Left lung (tissue), 4 donors: ENCODE measurements at regions not wholly inside any gene's neighbourhood (a gene's known extent, or its start where the extent isn't known, plus 50 kb on each side); places are given as distances from the start of the nearest gene placed in this dataset.
A peak's percentile ranks its signal among the peaks of the same experiment; 100 is the strongest.

Source experiments
- ATAC-seq: fragments of 200-7000 bp; cut with Tn5 transposase; one replicate; pipeline ENCODE4 v1.9.1; 2020; ENCODE audit warnings: moderate library complexity
- DNase-seq, 4 donors: peaks; one replicate each; pipeline ENCODE4 v3.0.0-alpha.2; 2013 to 2020
- H3K27ac ChIP-seq, 2 donors: fragments of 200-600 bp; sonication (generic) in 1 of 2; one replicate each; pipeline versions ENCODE4 v1.5.0 to v1.8.0; 2020 to 2021
- H3K27me3 ChIP-seq, 2 donors: fragments of 200-600 bp; sonication (generic) in 1 of 2; one replicate each; pipeline versions ENCODE4 v1.5.0 to v1.8.0; 2020 to 2021
- H3K36me3 ChIP-seq, 2 donors: fragments of 200-600 bp; sonication (generic) in 1 of 2; one replicate each; pipeline versions ENCODE4 v1.5.0 to v1.8.0; 2020 to 2021
- H3K4me1 ChIP-seq, 2 donors: fragments of 200-600 bp; one replicate each; pipeline ENCODE4 v1.8.0; 2021
- H3K4me3 ChIP-seq, 2 donors: fragments of 200-600 bp; sonication (generic) in 1 of 2; one replicate each; pipeline versions ENCODE4 v1.5.0 to v1.8.0; 2020 to 2021; ENCODE audit warnings: mild to moderate bottlenecking in 1 of 2
- H3K9me3 ChIP-seq, 2 donors: fragments of 200-600 bp; sonication (generic) in 1 of 2; one replicate each; pipeline versions ENCODE4 v1.5.0 to v1.8.0; 2020 to 2021
- CTCF ChIP-seq, 2 donors: fragments of 200-600 bp; sonication (generic) in 1 of 2; IDR thresholded peaks; one replicate each; pipeline versions ENCODE4 v1.5.0 to v1.8.0; 2021; ENCODE audit warnings: antibody characterized with exemption in 2 of 2
- intact Hi-C, 2 donors: fragments of 100-400 bp; cut with DNase I; formaldehyde crosslinking; loops; one replicate each; pipeline versions ENCODE4 v1.11.2 to v1.14.2; 2022
- donor health status: DM: no; HTN: yes; CAD: no.
- donor health status: DM: no; HTN: no; CAD: no.

GRCh38 chr5:93340881-93341280 is 240.1 kb downstream of the NR2F1-AS1 start:
- H3K27ac ChIP-seq, result no peak overlapping the region
- no peak for TF ChIP-seq CTCF (IDR thresholded peaks at IDR 0.05)
- intact Hi-C loops, result no loop called here
- ATAC-seq (no peak), DNase-seq (no peak)
- no peaks in the 10 kb centered on the region for H3K36me3 ChIP-seq
- peaks cover 0 to 6% of the 10 kb centered on the region in 2 donors for H3K9me3 ChIP-seq
- no peak overlapping the region for H3K4me3 ChIP-seq
- no peaks in the 10 kb centered on the region for H3K4me1 ChIP-seq
- no peaks in the 10 kb centered on the region for H3K27me3 ChIP-seq

- TF ChIP-seq CTCF (IDR thresholded peaks at IDR 0.05), result no peak
- DNase-seq, result no peak
- Histone ChIP-seq H3K4me3 (no peak overlapping the region), H3K27ac (no peak overlapping the region), H3K4me1 (no peaks in the 10 kb centered on the region), H3K27me3 (no peaks in the 10 kb centered on the region), H3K9me3 (peaks cover 0 to 6% of the 10 kb centered on the region in 2 donors), H3K36me3 (no peaks in the 10 kb centered on the region)
- intact Hi-C loops, result no loop called here
- no peak for ATAC-seq
Observed at GRCh38 chr5:93337138-93337537, 243.9 kb downstream of the NR2F1-AS1 start.

- intact Hi-C loops, result no loop called here
- Histone ChIP-seq H3K27me3 (no peaks in the 10 kb centered on the region), H3K36me3 (no peaks in the 10 kb centered on the region), H3K4me1 (no peaks in the 10 kb centered on the region), H3K27ac (no peak overlapping the region), H3K9me3 (peaks cover 0 to 6% of the 10 kb centered on the region in 2 donors), H3K4me3 (no peak overlapping the region)
- DNase-seq (no peak), ATAC-seq (no peak)
- TF ChIP-seq CTCF (IDR thresholded peaks at IDR 0.05), result no peak
Observed at GRCh38 chr5:93336330-93337110, 244.5 kb downstream of the NR2F1-AS1 start.

GRCh38 chr5:93331863-93332262 is 249.2 kb downstream of the NR2F1-AS1 start:
- ATAC-seq, result no peak
- intact Hi-C loops, result no loop called here
- H3K4me1 ChIP-seq, result no peaks in the 10 kb centered on the region

GRCh38 chr5:93331241-93331640 is 249.8 kb downstream of the NR2F1-AS1 start:
- intact Hi-C loops, result no loop called here
- no peaks in the 10 kb centered on the region for H3K9me3 ChIP-seq
- no peaks in the 10 kb centered on the region for H3K4me1 ChIP-seq
- no peak overlapping the region for H3K27ac ChIP-seq
- no peak overlapping the region for H3K4me3 ChIP-seq
- H3K36me3 ChIP-seq, result no peaks in the 10 kb centered on the region
- ATAC-seq (no peak), DNase-seq (no peak)
- TF ChIP-seq CTCF (IDR thresholded peaks at IDR 0.05), result no peak
- H3K27me3 ChIP-seq, result no peaks in the 10 kb centered on the region

More at GRCh38 chr5:93331863-93332262, 249.2 kb downstream of the NR2F1-AS1 start:
- no peaks in the 10 kb centered on the region for H3K36me3 ChIP-seq
- peak in 2 of 4 donors; percentile 27 to 61 for DNase-seq
- no peaks in the 10 kb centered on the region for H3K9me3 ChIP-seq
- H3K27ac ChIP-seq, result no peak overlapping the region
- no peaks in the 10 kb centered on the region for H3K27me3 ChIP-seq
- no peak overlapping the region for H3K4me3 ChIP-seq
- no peak for TF ChIP-seq CTCF (IDR thresholded peaks at IDR 0.05)
